Nephron (organoid): ENCODE measurements at regions not wholly inside any gene's neighbourhood (a gene's known extent, or its start where the extent isn't known, plus 50 kb on each side); places are given as distances from the start of the nearest gene placed in this dataset.
"Not testable (repeated sequence)": the region's sequence is repeated elsewhere in the genome, so short reads cannot be mapped to it uniquely, and the experiment has no call there.

Source experiments
- H3K27ac Mint-ChIP-seq, 3 experiments: 2 replicates each; pipeline ENCODE4 v1.8.0; 2020; ENCODE audit warnings: mixed read lengths in 3 of 3, mild to moderate bottlenecking in 2 of 3, moderate library complexity in 1 of 3
- H3K27me3 Mint-ChIP-seq: 2 replicates; pipeline ENCODE4 v1.8.0; 2021; ENCODE audit warnings: low read depth, mild to moderate bottlenecking, moderate library complexity, mixed read lengths
- H3K36me3 Mint-ChIP-seq: 2 replicates; pipeline ENCODE4 v1.8.0; 2020; ENCODE audit warnings: low read depth, mixed read lengths
- H3K4me1 Mint-ChIP-seq: 2 replicates; pipeline ENCODE4 v1.8.0; 2020; ENCODE audit warnings: mixed read lengths
- H3K4me3 Mint-ChIP-seq, 3 experiments: 2 replicates each; pipeline ENCODE4 v1.8.0; 2020; ENCODE audit warnings: mild to moderate bottlenecking in 3 of 3, mixed read lengths in 3 of 3, moderate library complexity in 2 of 3
- H3K9me3 Mint-ChIP-seq: 2 replicates; pipeline ENCODE4 v1.8.0; 2020; ENCODE audit warnings: mixed read lengths
- CTCF ChIP-seq, 3 experiments: fragments of 200-600 bp; sonication (generic); IDR thresholded peaks; one replicate each; pipeline ENCODE4 v1.5.0; 2021; ENCODE audit warnings: antibody characterized with exemption in 3 of 3; ENCODE audit not compliant: unreplicated experiment in 3 of 3

DNA sequence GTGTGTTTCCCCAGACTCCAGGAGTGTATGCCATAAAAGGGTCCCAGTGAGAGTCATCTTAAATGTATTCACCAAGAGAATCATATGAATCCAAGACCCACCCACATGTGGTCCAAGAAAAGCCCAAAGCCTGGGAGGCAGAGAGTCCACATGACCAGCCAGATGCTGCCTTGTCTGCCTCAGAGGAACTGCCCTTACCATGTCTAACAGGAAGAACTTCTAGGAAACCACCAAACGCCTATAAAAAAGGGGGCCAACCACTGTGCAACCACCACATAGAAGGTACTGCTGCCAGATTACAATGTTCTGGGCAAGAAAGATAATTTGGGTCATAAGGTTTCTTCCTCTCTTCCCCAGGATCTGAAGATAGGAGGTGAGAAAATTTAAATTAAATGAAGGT lies 129.8 kb upstream of the SLC24A2 start:
- H3K27ac Mint-ChIP-seq, result no peak overlapping the region

DNA sequence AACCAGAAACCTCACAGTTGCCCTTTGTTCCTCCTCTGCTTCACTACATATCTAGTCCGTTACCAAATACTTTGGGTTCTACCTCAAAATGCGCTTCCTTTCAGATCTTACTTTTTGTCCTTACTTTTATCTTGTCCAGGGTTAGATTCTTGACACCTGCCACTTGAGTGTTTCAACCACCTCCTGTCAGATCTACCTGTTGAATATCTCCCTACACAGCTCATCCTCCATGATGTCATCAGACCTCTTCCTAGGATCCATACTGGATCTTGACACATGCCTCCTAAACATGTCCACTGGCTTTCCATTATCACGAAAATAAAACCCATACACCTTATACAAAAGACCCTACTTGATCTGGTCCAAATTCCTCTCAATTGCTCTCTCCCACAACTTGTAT lies 125.2 kb upstream of the SLC24A2 start:
- no peaks in the 10 kb centered on the region for H3K27me3 Mint-ChIP-seq
- no peaks in the 10 kb centered on the region for H3K36me3 Mint-ChIP-seq
- H3K9me3 Mint-ChIP-seq, result peaks cover 8% of the 10 kb centered on the region
- no peak overlapping the region for H3K27ac Mint-ChIP-seq
- no peak overlapping the region for H3K4me3 Mint-ChIP-seq
- no peaks in the 10 kb centered on the region for H3K4me1 Mint-ChIP-seq
- no peak for TF ChIP-seq CTCF (IDR thresholded peaks at IDR 0.05; ENCODE audit: unreplicated experiment in 3 of 3)

More for the DNA sequence above, 129.8 kb upstream of the SLC24A2 start:
- H3K4me1 Mint-ChIP-seq, result peaks cover 5% of the 10 kb centered on the region
- H3K36me3 Mint-ChIP-seq, result no peaks in the 10 kb centered on the region
- no peaks in the 10 kb centered on the region for H3K9me3 Mint-ChIP-seq
- peaks cover under 1% of the 10 kb centered on the region for H3K27me3 Mint-ChIP-seq
- TF ChIP-seq CTCF (IDR thresholded peaks at IDR 0.05; ENCODE audit: unreplicated experiment in 3 of 3), result no peak
- H3K4me3 Mint-ChIP-seq, result no peak overlapping the region

GRCh38 chr9:19913151-19913550 lies 124.3 kb upstream of the SLC24A2 start:
- no peaks in the 10 kb centered on the region for H3K27me3 Mint-ChIP-seq
- H3K4me1 Mint-ChIP-seq, result no peaks in the 10 kb centered on the region

GRCh38 chr9:19903076-19903475 lies 114.2 kb upstream of the SLC24A2 start:
- H3K4me1 Mint-ChIP-seq, result no peaks in the 10 kb centered on the region
- TF ChIP-seq CTCF (IDR thresholded peaks at IDR 0.05; ENCODE audit: unreplicated experiment in 3 of 3), result no peak
- peaks cover 6% of the 10 kb centered on the region for H3K9me3 Mint-ChIP-seq
- H3K27ac Mint-ChIP-seq, result no peak overlapping the region
- peaks cover 3% of the 10 kb centered on the region for H3K27me3 Mint-ChIP-seq
- H3K36me3 Mint-ChIP-seq, result no peaks in the 10 kb centered on the region
- no peak overlapping the region for H3K4me3 Mint-ChIP-seq

More at GRCh38 chr9:19913151-19913550, 124.3 kb upstream of the SLC24A2 start:
- Mint-ChIP-seq H3K36me3 (no peaks in the 10 kb centered on the region), H3K27ac (no peak overlapping the region), H3K4me3 (no peak overlapping the region), H3K9me3 (peaks cover 10% of the 10 kb centered on the region)
- no peak for TF ChIP-seq CTCF (IDR thresholded peaks at IDR 0.05; ENCODE audit: unreplicated experiment in 3 of 3)

GRCh38 chr9:19901586-19901985 lies 112.7 kb upstream of the SLC24A2 start:
- H3K36me3 Mint-ChIP-seq, result no peaks in the 10 kb centered on the region
- no peak for TF ChIP-seq CTCF (IDR thresholded peaks at IDR 0.05; ENCODE audit: unreplicated experiment in 3 of 3)
- H3K9me3 Mint-ChIP-seq, result no peaks in the 10 kb centered on the region
- no peak overlapping the region for H3K27ac Mint-ChIP-seq
- H3K27me3 Mint-ChIP-seq, result peaks cover 3% of the 10 kb centered on the region
- no peak overlapping the region for H3K4me3 Mint-ChIP-seq
- H3K4me1 Mint-ChIP-seq, result no peaks in the 10 kb centered on the region

DNA sequence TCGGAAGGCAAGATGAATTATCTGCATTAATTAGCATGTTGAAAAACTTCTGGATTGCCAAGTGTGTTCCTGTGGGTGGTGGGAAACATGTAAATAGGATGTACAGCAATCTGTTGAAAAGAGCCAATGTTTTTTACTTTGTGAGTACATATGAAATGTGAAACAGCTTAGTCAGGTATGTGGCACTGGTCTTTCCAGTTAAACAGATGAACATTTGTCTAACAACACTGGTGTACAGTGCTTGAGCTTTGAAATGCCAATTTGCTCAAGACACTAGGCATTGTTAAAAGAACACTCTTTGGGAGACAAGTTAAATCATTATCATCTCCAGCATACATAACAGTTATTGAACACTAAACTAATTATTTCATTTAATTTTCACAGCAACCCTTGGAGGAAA lies 107.3 kb upstream of the SLC24A2 start:
- no peak for TF ChIP-seq CTCF (IDR thresholded peaks at IDR 0.05; ENCODE audit: unreplicated experiment in 3 of 3)
- Mint-ChIP-seq H3K27ac (no peak overlapping the region), H3K36me3 (no peaks in the 10 kb centered on the region), H3K4me3 (no peak overlapping the region), H3K9me3 (no peaks in the 10 kb centered on the region), H3K4me1 (peaks cover 6% of the 10 kb centered on the region), H3K27me3 (no peaks in the 10 kb centered on the region)

DNA sequence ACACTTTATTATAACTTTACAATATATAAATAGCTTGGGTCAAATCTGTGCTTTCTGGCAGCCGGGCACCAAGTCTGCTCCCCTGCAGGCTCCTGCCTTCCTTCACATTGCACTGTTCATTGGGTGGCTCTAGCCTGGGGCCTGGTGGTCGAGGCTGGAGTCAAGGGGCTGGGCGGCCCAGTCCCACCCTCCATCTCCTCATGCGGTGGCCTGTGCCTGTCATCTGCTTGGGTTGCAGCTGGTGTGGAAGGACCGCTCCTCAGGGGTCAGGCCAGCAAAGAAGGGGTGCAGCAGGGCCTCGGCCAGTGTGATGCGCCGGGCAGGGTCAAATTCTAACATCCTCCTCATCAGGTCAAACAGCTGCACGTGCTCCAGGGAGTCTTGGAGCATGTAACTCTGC lies 106.7 kb upstream of the SLC24A2 start:
- H3K27me3 Mint-ChIP-seq, H3K27ac Mint-ChIP-seq, H3K36me3 Mint-ChIP-seq, H3K4me1 Mint-ChIP-seq, H3K9me3 Mint-ChIP-seq, H3K4me3 Mint-ChIP-seq: not testable (repeated sequence)
